GM12878 (cell line): ENCODE measurements at regions not wholly inside any gene's neighbourhood (a gene's known extent, or its start where the extent isn't known, plus 50 kb on each side); places are given as distances from the start of the nearest gene placed in this dataset.

ENCODE experiments used
- ATAC-seq: fragments of 200-7000 bp; cut with Tn5 transposase; 3 replicates; pipeline ENCODE4 v1.9.1; 2020; ENCODE audit warnings: mild to moderate bottlenecking, moderate library complexity
- BruUV-seq: library from RNA; stranded (reverse); fragments of 400-500 nt; replicated peaks from 2 replicates; lab custom pipeline; 2021; lab: Mats Ljungman, UMichigan
- CTCF ChIA-PET: fragments of 300-600 bp; sonication (Branson Sonifier 250); formaldehyde crosslinking; extraction: SDS; loops from one replicate; lab custom pipeline; 2021; ENCODE audit warnings: inconsistent platforms; lab: Yijun Ruan, JAX
- POLR2A ChIA-PET: fragments of 350-600 bp; formaldehyde crosslinking; extraction: SDS; loops from one replicate; lab custom pipeline; 2021; ENCODE audit warnings: inconsistent platforms; lab: Charles Lee
- RAD21 ChIA-PET: fragments of 300-600 bp; sonication (Branson Sonifier 250); formaldehyde crosslinking; loops from one replicate; lab custom pipeline; 2023; ENCODE audit warnings: antibody characterized with exemption; ENCODE audit not compliant: unreplicated experiment; lab: Charles Lee
- SMC1A ChIA-PET: fragments of 300-600 bp; sonication (Branson Sonifier 250); formaldehyde crosslinking; loops from one replicate; lab custom pipeline; 2023; ENCODE audit not compliant: unreplicated experiment, uncharacterized antibody; lab: Charles Lee
- DNase-seq: peaks from one replicate; pipeline ENCODE4 v3.0.0-alpha.2; 2011; ENCODE audit warnings: low read depth, low spot score
- FAIRE-seq: peaks from 3 replicates; lab custom pipeline; 2011; peaks lifted over from hg19 to GRCh38; lab: Jason Lieb, UNC
- H2AFZ ChIP-seq: 2 replicates; pipeline ENCODE4 v1.6.0; 2011; ENCODE audit warnings: low read depth, low read length, control low read depth; ENCODE audit not compliant: control insufficient read depth
- H3K27ac ChIP-seq: 2 replicates; pipeline ENCODE4 v1.5.1; 2011; ENCODE audit warnings: control low read depth; ENCODE audit not compliant: control insufficient read depth, insufficient read depth
- H3K27me3 ChIP-seq, 2 experiments: replicated peaks in 1 of 2; 2 replicates each; pipeline versions ENCODE4 v1.6.0 to v1.6.1; 2011; ENCODE audit warnings: low read length in 1 of 2; ENCODE audit not compliant: control insufficient read depth in 2 of 2, insufficient read depth in 2 of 2
- H3K36me3 ChIP-seq, 2 experiments: 2 replicates each; pipeline ENCODE4 v1.5.1; 2011; ENCODE audit warnings: low read length in 1 of 2; ENCODE audit not compliant: control insufficient read depth in 2 of 2, insufficient read depth in 2 of 2
- H3K4me1 ChIP-seq: 2 replicates; pipeline ENCODE4 v1.6.1; 2011; ENCODE audit warnings: mild to moderate bottlenecking, low read length, moderate library complexity, mixed read lengths; ENCODE audit not compliant: control insufficient read depth, insufficient read depth
- H3K4me2 ChIP-seq: 2 replicates; pipeline ENCODE4 v1.6.0; 2011; ENCODE audit warnings: control low read depth; ENCODE audit not compliant: control insufficient read depth, insufficient read depth
- H3K4me3 ChIP-seq: fragments of 200-600 bp; sonication (generic); 2 replicates; pipeline ENCODE4 v1.5.1; 2016
- H3K79me2 ChIP-seq: 2 replicates; pipeline ENCODE4 v1.6.0; 2011; ENCODE audit warnings: low read length; ENCODE audit not compliant: control insufficient read depth, insufficient read depth
- H3K9ac ChIP-seq: 2 replicates; pipeline ENCODE4 v1.8.0; 2011; ENCODE audit warnings: low read length, control low read depth, mixed read lengths; ENCODE audit not compliant: control insufficient read depth, insufficient read depth
- H3K9me3 ChIP-seq: replicated peaks from 3 replicates; pipeline ENCODE4 v1.5.1; 2011; ENCODE audit warnings: mild to moderate bottlenecking, low read length; ENCODE audit not compliant: control insufficient read depth, insufficient read depth
- H4K20me1 ChIP-seq: 2 replicates; pipeline ENCODE4 v1.6.0; 2011; ENCODE audit not compliant: control insufficient read depth, insufficient read depth
- ASH2L ChIP-seq: fragments of 300-600, 200-600 bp; sonication (generic); IDR thresholded peaks from 2 replicates; pipeline ENCODE4 v1.6.1; 2017; ENCODE audit warnings: low read depth, mild to moderate bottlenecking, borderline replicate concordance
- BMI1 ChIP-seq: fragments of 450-650 bp; IDR thresholded peaks from 2 replicates; pipeline ENCODE4 v1.6.1; 2016; ENCODE audit warnings: mild to moderate bottlenecking, moderate library complexity, borderline replicate concordance
- CBX3 ChIP-seq: fragments of 200-600 bp; sonication (generic); IDR thresholded peaks from 2 replicates; pipeline ENCODE4 v1.6.1; 2016; ENCODE audit warnings: low read depth, borderline replicate concordance
- EGR1 ChIP-seq, 2 experiments: IDR thresholded peaks; 1 replicate in 1 of 2; 2 replicates in 1 of 2; pipeline ENCODE4 v1.6.1; 2011 to 2012; ENCODE audit warnings: low read depth in 2 of 2, low read length in 2 of 2, borderline replicate concordance in 1 of 2, mild to moderate bottlenecking in 1 of 2, moderate library complexity in 1 of 2
- ETV6 ChIP-seq, 2 experiments: fragments of 450-650 bp in 1 of 2; IDR thresholded peaks in 1 of 2; conservative IDR thresholded peaks in 1 of 2; 2 replicates each; pipeline ENCODE4 v1.6.1; 2014; ENCODE audit warnings: antibody characterized with exemption in 1 of 2, borderline replicate concordance in 1 of 2, low read depth in 1 of 2, mild to moderate bottlenecking in 1 of 2, moderate library complexity in 1 of 2
- IRF5 ChIP-seq: fragments of 450-650 bp; IDR thresholded peaks from 2 replicates; pipeline ENCODE4 v1.6.1; 2017; ENCODE audit warnings: borderline replicate concordance
- NBN ChIP-seq: fragments of 450-650 bp; IDR thresholded peaks from 2 replicates; pipeline ENCODE4 v1.6.1; 2016
- RELA ChIP-seq: fragments of 450-650 bp; IDR thresholded peaks from 2 replicates; pipeline ENCODE4 v1.8.0; 2014; ENCODE audit warnings: borderline replicate concordance; ENCODE audit not compliant: partially characterized antibody
- RELB ChIP-seq: fragments of 450-650 bp; IDR thresholded peaks from 2 replicates; pipeline ENCODE4 v1.6.1; 2017; ENCODE audit warnings: low read depth, mild to moderate bottlenecking, moderate library complexity
- RUNX3 ChIP-seq: IDR thresholded peaks from 2 replicates; pipeline ENCODE4 v1.6.1; 2012; ENCODE audit warnings: low read length, inconsistent platforms
- SIN3A ChIP-seq: IDR thresholded peaks from 2 replicates; pipeline ENCODE4 v1.6.1; 2012; ENCODE audit warnings: low read depth, low read length, improper control_type of control experiment
- ZSCAN29 ChIP-seq: fragments of 450-650 bp; IDR thresholded peaks from 2 replicates; pipeline ENCODE4 v1.6.1; 2017; ENCODE audit warnings: mild to moderate bottlenecking, moderate library complexity
- WGBS: methylation state at CpG from one replicate; pipeline ENCODE4 v1.1.6; 2016; ENCODE audit warnings: low lambda C conversion rate; ENCODE audit not compliant: insufficient replicate concordance, insufficient coverage; ENCODE audit errors: missing lambda C conversion rate; 5-methylcytosine and 5-hydroxymethylcytosine counted together
- in situ Hi-C: fragments of 300-500 bp; cut with MboI; formaldehyde crosslinking; loops from 9 replicates; pipeline ENCODE4 v1.14.3; 2018; ENCODE audit warnings: mixed read lengths
- intact Hi-C: fragments of 100-400 bp; cut with micrococcal nuclease; formaldehyde crosslinking; loops from one replicate; pipeline ENCODE4 v1.14.2; 2022; ENCODE audit not compliant: unreplicated experiment

DNA sequence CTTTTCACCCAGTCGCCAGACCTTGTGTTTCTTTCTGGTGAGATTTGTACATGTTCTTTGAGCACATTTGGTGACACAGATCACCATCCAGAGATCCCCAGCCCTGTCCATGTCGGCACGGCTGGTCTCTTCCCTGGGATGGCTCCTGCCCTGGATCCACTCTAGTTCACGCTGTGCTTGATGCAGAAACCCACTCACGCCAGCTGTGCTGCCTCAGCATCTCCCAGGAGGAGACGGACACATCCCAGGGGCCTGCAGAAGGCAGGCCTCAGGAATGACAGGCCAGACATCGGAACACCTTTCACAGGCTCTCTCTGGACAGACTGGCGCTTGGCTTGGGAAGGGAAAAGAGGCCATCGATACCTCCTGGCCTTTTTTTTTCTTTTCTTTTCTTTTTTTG lies 203.6 kb downstream of the ACKR3 start (continued):
- TF ChIP-seq IRF5 (no peak), ASH2L (no peak), RUNX3 (no peak), CBX3 (no peak)

GRCh38 chr2:236774171-236774570 lies 204.5 kb downstream of the ACKR3 start:
- 18% methylated on average over 9 of the region's 9 CpGs for WGBS
- BruUV-seq = no TSS peak
- H3K27ac ChIP-seq = no peak overlapping the region
- H3K4me3 ChIP-seq = no peak overlapping the region
- no peak for DNase-seq
- ChIA-PET SMC1A (no interaction called here), RAD21 (interaction anchor here (0.6 kb wide), 1 partner anchor 10 kb away, joined by 3 read pairs; no protein-coding TSS in a partner anchor), POLR2A (no interaction called here), CTCF (no interaction called here)
- no peaks in the 10 kb centered on the region for H3K9me3 ChIP-seq
- no peak overlapping the region for H3K4me2 ChIP-seq
- intact Hi-C loops = no loop called here
- no peaks in the 10 kb centered on the region; a peak in 1 of 4 replicates for H3K27me3 ChIP-seq
- in situ Hi-C loops = no loop called here
- no peaks in the 10 kb centered on the region for H3K4me1 ChIP-seq
- no peaks in the 10 kb centered on the region for H3K36me3 ChIP-seq
- ATAC-seq = no peak
- H2AFZ ChIP-seq = no peak overlapping the region
- H3K9ac ChIP-seq = no peak overlapping the region
- FAIRE-seq = no peak
- TF ChIP-seq SIN3A = no peak
- TF ChIP-seq ZSCAN29 = no peak
- TF ChIP-seq RELA = no peak
- no peak for TF ChIP-seq EGR1 (IDR thresholded peaks at IDR 0.05; ENCODE audit: borderline replicate concordance in 1 of 2, low read depth in 2 of 2, low read length in 2 of 2)
- TF ChIP-seq ETV6 (conservative IDR thresholded peaks at IDR 0.05 in 1 of 2, IDR thresholded peaks at IDR 0.05 in 1 of 2; ENCODE audit: borderline replicate concordance in 1 of 2, low read depth in 1 of 2) = no peak
- no peak for TF ChIP-seq NBN
- TF ChIP-seq BMI1 = no peak
- TF ChIP-seq RELB = no peak
- no peaks in the 10 kb centered on the region for H3K79me2 ChIP-seq
- no peaks in the 10 kb centered on the region for H4K20me1 ChIP-seq
